Upper lobe of left lung (tissue), 4 donors: ENCODE measurements at regions not wholly inside any gene's neighbourhood (a gene's known extent, or its start where the extent isn't known, plus 50 kb on each side); places are given as distances from the start of the nearest gene placed in this dataset.

ENCODE experiments used
- CTCF ChIP-seq, 6 experiments: fragments of 450-650 bp in 4 of 6; fragments of 200-600 bp in 2 of 6; sonication (generic) in 2 of 6; IDR thresholded peaks; one replicate each; pipeline ENCODE4 v1.5.1; 2016 to 2019; ENCODE audit warnings: antibody characterized with exemption in 6 of 6
- EP300 ChIP-seq, 4 donors: sonication (generic); formaldehyde crosslinking; IDR thresholded peaks; one replicate each; pipeline ENCODE4 v1.5.1; 2017; ENCODE audit warnings: antibody characterized with exemption in 4 of 4, control low read depth in 2 of 4
- POLR2A ChIP-seq, 4 donors: fragments of 450-650 bp; IDR thresholded peaks; one replicate each; pipeline ENCODE4 v1.5.1; 2016 to 2017; ENCODE audit warnings: antibody characterized with exemption in 4 of 4, mild to moderate bottlenecking in 2 of 4
- POLR2AphosphoS5 ChIP-seq, 2 donors: sonication (generic); formaldehyde crosslinking; IDR thresholded peaks; one replicate each; pipeline ENCODE4 v1.5.1; 2017; ENCODE audit warnings: antibody characterized with exemption in 2 of 2

GRCh38 chr2:77808599-77808998 is 286.4 kb upstream of the LRRTM4 start:
- TF ChIP-seq CTCF (IDR thresholded peaks at IDR 0.05) (no peak), EP300 (IDR thresholded peaks at IDR 0.05) (no peak), POLR2AphosphoS5 (IDR thresholded peaks at IDR 0.05) (no peak), POLR2A (IDR thresholded peaks at IDR 0.05) (no peak)
